ENCODE measurements at regions not wholly inside any gene's neighbourhood (a gene's known extent, or its start where the extent isn't known, plus 50 kb on each side); places are given as distances from the start of the nearest gene placed in this dataset.

- DNase-seq (no peak), ATAC-seq (replicated peaks) (no peak)
- H3K4me3 Mint-ChIP-seq = no peak overlapping the region
- H3K27me3 Mint-ChIP-seq = peaks cover 13 to 14% of the 10 kb centered on the region in 2 donors
- H3K9me3 Mint-ChIP-seq = no peaks in the 10 kb centered on the region
- peaks cover 4% of the 10 kb centered on the region for H3K36me3 Mint-ChIP-seq (ENCODE audit: insufficient read depth)
- H3K4me1 Mint-ChIP-seq (ENCODE audit: low read depth in 2 of 2) = peaks cover 16 to 23% of the 10 kb centered on the region in 2 donors
- H3K27ac Mint-ChIP-seq = no peak overlapping the region
These were observed 95.1 kb downstream of the RHOU start for GRCh38 chr1:228830185-228830953.

- no peaks in the 10 kb centered on the region for H3K9me3 Mint-ChIP-seq
- DNase-seq = no peak
- peaks cover 4% of the 10 kb centered on the region for H3K36me3 Mint-ChIP-seq (ENCODE audit: insufficient read depth)
- no peak overlapping the region for H3K4me3 Mint-ChIP-seq
- peaks cover 12 to 16% of the 10 kb centered on the region in 2 donors for H3K4me1 Mint-ChIP-seq (ENCODE audit: low read depth in 2 of 2)
- peak; percentile 63 for ATAC-seq (replicated peaks)
- peaks cover 14 to 19% of the 10 kb centered on the region in 2 donors for H3K27me3 Mint-ChIP-seq
- H3K27ac Mint-ChIP-seq = no peak overlapping the region
These were observed 95.7 kb downstream of the RHOU start for GRCh38 chr1:228830954-228831481.

GRCh38 chr1:228833911-228834688, 98.8 kb downstream of the RHOU start:
- Mint-ChIP-seq H3K4me1 (ENCODE audit: low read depth in 2 of 2) (peaks cover 8 to 9% of the 10 kb centered on the region in 2 donors), H3K4me3 (no peak overlapping the region), H3K27ac (no peak overlapping the region), H3K36me3 (ENCODE audit: insufficient read depth) (no peaks in the 10 kb centered on the region), H3K27me3 (peaks cover 9 to 24% of the 10 kb centered on the region in 2 donors), H3K9me3 (no peaks in the 10 kb centered on the region)
- DNase-seq = no peak
- no peak for ATAC-seq (replicated peaks)

- H3K9me3 Mint-ChIP-seq = no peaks in the 10 kb centered on the region
- ATAC-seq (replicated peaks) = no peak
- peaks cover 6 to 9% of the 10 kb centered on the region in 2 donors for H3K4me1 Mint-ChIP-seq (ENCODE audit: low read depth in 2 of 2)
- H3K27ac Mint-ChIP-seq = no peak overlapping the region
- H3K27me3 Mint-ChIP-seq = peaks cover 9 to 24% of the 10 kb centered on the region in 2 donors
- no peak overlapping the region for H3K4me3 Mint-ChIP-seq
- no peak for DNase-seq
- H3K36me3 Mint-ChIP-seq (ENCODE audit: insufficient read depth) = no peaks in the 10 kb centered on the region
These were observed 100.2 kb downstream of the RHOU start for GRCh38 chr1:228835456-228835855.

- Mint-ChIP-seq H3K4me1 (ENCODE audit: low read depth in 2 of 2) (peaks cover 4 to 9% of the 10 kb centered on the region in 2 donors), H3K4me3 (no peak overlapping the region), H3K9me3 (no peaks in the 10 kb centered on the region), H3K27ac (no peak overlapping the region), H3K36me3 (ENCODE audit: insufficient read depth) (no peaks in the 10 kb centered on the region), H3K27me3 (peaks cover 9 to 24% of the 10 kb centered on the region in 2 donors)
- no peak for ATAC-seq (replicated peaks)
- DNase-seq = no peak
These were observed 100.6 kb downstream of the RHOU start for GRCh38 chr1:228835911-228836310.

- Mint-ChIP-seq H3K27me3 (peaks cover 9 to 24% of the 10 kb centered on the region in 2 donors), H3K4me3 (no peak overlapping the region), H3K4me1 (ENCODE audit: low read depth in 2 of 2) (peaks cover 0 to 3% of the 10 kb centered on the region in 2 donors), H3K9me3 (no peaks in the 10 kb centered on the region), H3K27ac (no peak overlapping the region), H3K36me3 (ENCODE audit: insufficient read depth) (no peaks in the 10 kb centered on the region)
- DNase-seq (no peak), ATAC-seq (replicated peaks) (no peak)
These were observed 101.1 kb downstream of the RHOU start for GRCh38 chr1:228836427-228836826.

- ATAC-seq (replicated peaks) = no peak
- Mint-ChIP-seq H3K27me3 (peaks cover 9 to 24% of the 10 kb centered on the region in 2 donors), H3K4me1 (ENCODE audit: low read depth in 2 of 2) (peaks cover 0 to 1% of the 10 kb centered on the region in 2 donors), H3K27ac (no peak overlapping the region), H3K9me3 (no peaks in the 10 kb centered on the region), H3K4me3 (no peak overlapping the region), H3K36me3 (ENCODE audit: insufficient read depth) (no peaks in the 10 kb centered on the region)
- DNase-seq = no peak
These were observed 101.8 kb downstream of the RHOU start for GRCh38 chr1:228837032-228837431.

- Mint-ChIP-seq H3K36me3 (ENCODE audit: insufficient read depth) (no peaks in the 10 kb centered on the region), H3K27me3 (peaks cover 9 to 24% of the 10 kb centered on the region in 2 donors), H3K9me3 (peaks cover 0 to 3% of the 10 kb centered on the region in 2 donors), H3K4me1 (ENCODE audit: low read depth in 2 of 2) (peaks cover 0 to 2% of the 10 kb centered on the region in 2 donors), H3K27ac (peak overlapping the region in 1 of 2 donors; percentile 75), H3K4me3 (no peak overlapping the region)
- ATAC-seq (replicated peaks) = no peak
- DNase-seq = no peak
These were observed 102.8 kb downstream of the RHOU start for GRCh38 chr1:228837817-228838716.

GRCh38 chr1:228838717-228839500, 103.6 kb downstream of the RHOU start:
- no peak for ATAC-seq (replicated peaks)
- DNase-seq = no peak
- Mint-ChIP-seq H3K27me3 (peaks cover 9 to 24% of the 10 kb centered on the region in 2 donors), H3K27ac (peak overlapping the region in 1 of 2 donors; percentile 75), H3K4me1 (ENCODE audit: low read depth in 2 of 2) (peaks cover 0 to 2% of the 10 kb centered on the region in 2 donors), H3K4me3 (no peak overlapping the region), H3K36me3 (ENCODE audit: insufficient read depth) (no peaks in the 10 kb centered on the region), H3K9me3 (peaks cover 0 to 3% of the 10 kb centered on the region in 2 donors)

- Mint-ChIP-seq H3K36me3 (ENCODE audit: insufficient read depth) (no peaks in the 10 kb centered on the region), H3K4me1 (ENCODE audit: low read depth in 2 of 2) (peaks cover 0 to 4% of the 10 kb centered on the region in 2 donors), H3K9me3 (peaks cover 0 to 5% of the 10 kb centered on the region in 2 donors), H3K27me3 (peaks cover 5 to 18% of the 10 kb centered on the region in 2 donors), H3K4me3 (no peak overlapping the region), H3K27ac (no peak overlapping the region)
- DNase-seq (no peak), ATAC-seq (replicated peaks) (no peak)
These were observed 104.4 kb downstream of the RHOU start for GRCh38 chr1:228839656-228840055.

- DNase-seq = no peak
- peaks cover 0 to 4% of the 10 kb centered on the region in 2 donors for H3K4me1 Mint-ChIP-seq (ENCODE audit: low read depth in 2 of 2)
- no peak overlapping the region for H3K27ac Mint-ChIP-seq
- no peak for ATAC-seq (replicated peaks)
- no peaks in the 10 kb centered on the region for H3K36me3 Mint-ChIP-seq (ENCODE audit: insufficient read depth)
- no peaks in the 10 kb centered on the region for H3K27me3 Mint-ChIP-seq
- peaks cover 0 to 5% of the 10 kb centered on the region in 2 donors for H3K9me3 Mint-ChIP-seq
- H3K4me3 Mint-ChIP-seq = no peak overlapping the region
These were observed 106.4 kb downstream of the RHOU start for GRCh38 chr1:228841632-228842031.

- no peaks in the 10 kb centered on the region for H3K27me3 Mint-ChIP-seq
- H3K36me3 Mint-ChIP-seq (ENCODE audit: insufficient read depth) = no peaks in the 10 kb centered on the region
- H3K4me1 Mint-ChIP-seq (ENCODE audit: low read depth in 2 of 2) = peaks cover 0 to 4% of the 10 kb centered on the region in 2 donors
- H3K9me3 Mint-ChIP-seq = peaks cover 0 to 5% of the 10 kb centered on the region in 2 donors
- no peak overlapping the region for H3K4me3 Mint-ChIP-seq
- no peak overlapping the region for H3K27ac Mint-ChIP-seq
- no peak for DNase-seq
- no peak for ATAC-seq (replicated peaks)
These were observed 107.0 kb downstream of the RHOU start for GRCh38 chr1:228842094-228842775.

All from effector memory CD8-positive, alpha-beta T cell (primary cell).